HL-60 (cell line): ENCODE measurements at regions not wholly inside any gene's neighbourhood (a gene's known extent, or its start where the extent isn't known, plus 50 kb on each side); places are given as distances from the start of the nearest gene placed in this dataset.

ENCODE experiments used
- GABPA ChIP-seq: IDR thresholded peaks from 2 replicates; pipeline ENCODE4 v1.6.1; 2012; ENCODE audit warnings: low read depth
- POLR2AphosphoS5 ChIP-seq: IDR thresholded peaks from 2 replicates; pipeline ENCODE4 v1.6.1; 2012; ENCODE audit warnings: low read depth
- TF ChIP-seq, protein P1 (sequence below): IDR thresholded peaks from one replicate; pipeline ENCODE4 v1.5.1; 2011; ENCODE audit warnings: low read length, control low read depth, inconsistent platforms; ENCODE audit not compliant: insufficient read depth
- TF ChIP-seq, protein P2 (sequence below): IDR thresholded peaks from 2 replicates; pipeline ENCODE4 v1.6.1; 2012; ENCODE audit warnings: low read depth; ENCODE audit not compliant: insufficient replicate concordance

DNA sequence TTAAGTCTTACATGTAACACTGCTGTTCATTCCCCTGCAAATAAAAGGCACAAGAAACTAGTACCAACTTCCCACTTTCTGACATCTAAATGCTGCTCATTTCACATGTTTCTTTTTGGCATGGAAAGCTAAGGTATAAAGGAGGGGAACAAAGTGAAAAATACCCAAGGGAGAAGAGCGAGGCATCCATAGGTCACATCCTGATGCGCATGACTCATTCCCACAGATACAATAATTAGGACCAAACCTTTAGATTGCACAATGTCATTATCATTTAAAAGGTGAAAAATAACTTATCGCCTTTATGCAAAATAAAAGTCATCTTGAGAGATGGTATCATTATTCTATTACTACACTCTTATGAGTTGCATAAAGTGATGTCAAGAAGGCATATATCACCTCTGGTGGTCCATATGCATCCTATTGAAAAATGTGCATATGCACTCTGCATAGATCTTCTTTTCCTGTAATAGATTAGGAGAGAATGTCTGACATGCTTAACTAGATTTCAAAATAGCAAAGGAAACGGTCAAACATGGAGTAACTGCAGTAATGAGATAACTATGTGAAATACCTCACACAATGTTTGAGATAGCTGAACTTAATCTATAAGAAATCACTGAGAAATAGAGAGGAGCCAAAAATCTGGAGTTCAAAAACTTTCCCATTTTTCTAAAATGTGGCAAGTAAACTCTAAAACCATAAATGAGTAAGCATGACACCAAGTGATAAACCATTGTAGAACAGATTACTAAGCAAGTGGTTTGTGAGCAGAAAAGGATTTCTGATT, 382.5 kb upstream of the TMTC1 start:
- TF ChIP-seq, protein P1, sequence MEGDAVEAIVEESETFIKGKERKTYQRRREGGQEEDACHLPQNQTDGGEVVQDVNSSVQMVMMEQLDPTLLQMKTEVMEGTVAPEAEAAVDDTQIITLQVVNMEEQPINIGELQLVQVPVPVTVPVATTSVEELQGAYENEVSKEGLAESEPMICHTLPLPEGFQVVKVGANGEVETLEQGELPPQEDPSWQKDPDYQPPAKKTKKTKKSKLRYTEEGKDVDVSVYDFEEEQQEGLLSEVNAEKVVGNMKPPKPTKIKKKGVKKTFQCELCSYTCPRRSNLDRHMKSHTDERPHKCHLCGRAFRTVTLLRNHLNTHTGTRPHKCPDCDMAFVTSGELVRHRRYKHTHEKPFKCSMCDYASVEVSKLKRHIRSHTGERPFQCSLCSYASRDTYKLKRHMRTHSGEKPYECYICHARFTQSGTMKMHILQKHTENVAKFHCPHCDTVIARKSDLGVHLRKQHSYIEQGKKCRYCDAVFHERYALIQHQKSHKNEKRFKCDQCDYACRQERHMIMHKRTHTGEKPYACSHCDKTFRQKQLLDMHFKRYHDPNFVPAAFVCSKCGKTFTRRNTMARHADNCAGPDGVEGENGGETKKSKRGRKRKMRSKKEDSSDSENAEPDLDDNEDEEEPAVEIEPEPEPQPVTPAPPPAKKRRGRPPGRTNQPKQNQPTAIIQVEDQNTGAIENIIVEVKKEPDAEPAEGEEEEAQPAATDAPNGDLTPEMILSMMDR, result no peak
- no peak for TF ChIP-seq POLR2AphosphoS5
- TF ChIP-seq, protein P2, sequence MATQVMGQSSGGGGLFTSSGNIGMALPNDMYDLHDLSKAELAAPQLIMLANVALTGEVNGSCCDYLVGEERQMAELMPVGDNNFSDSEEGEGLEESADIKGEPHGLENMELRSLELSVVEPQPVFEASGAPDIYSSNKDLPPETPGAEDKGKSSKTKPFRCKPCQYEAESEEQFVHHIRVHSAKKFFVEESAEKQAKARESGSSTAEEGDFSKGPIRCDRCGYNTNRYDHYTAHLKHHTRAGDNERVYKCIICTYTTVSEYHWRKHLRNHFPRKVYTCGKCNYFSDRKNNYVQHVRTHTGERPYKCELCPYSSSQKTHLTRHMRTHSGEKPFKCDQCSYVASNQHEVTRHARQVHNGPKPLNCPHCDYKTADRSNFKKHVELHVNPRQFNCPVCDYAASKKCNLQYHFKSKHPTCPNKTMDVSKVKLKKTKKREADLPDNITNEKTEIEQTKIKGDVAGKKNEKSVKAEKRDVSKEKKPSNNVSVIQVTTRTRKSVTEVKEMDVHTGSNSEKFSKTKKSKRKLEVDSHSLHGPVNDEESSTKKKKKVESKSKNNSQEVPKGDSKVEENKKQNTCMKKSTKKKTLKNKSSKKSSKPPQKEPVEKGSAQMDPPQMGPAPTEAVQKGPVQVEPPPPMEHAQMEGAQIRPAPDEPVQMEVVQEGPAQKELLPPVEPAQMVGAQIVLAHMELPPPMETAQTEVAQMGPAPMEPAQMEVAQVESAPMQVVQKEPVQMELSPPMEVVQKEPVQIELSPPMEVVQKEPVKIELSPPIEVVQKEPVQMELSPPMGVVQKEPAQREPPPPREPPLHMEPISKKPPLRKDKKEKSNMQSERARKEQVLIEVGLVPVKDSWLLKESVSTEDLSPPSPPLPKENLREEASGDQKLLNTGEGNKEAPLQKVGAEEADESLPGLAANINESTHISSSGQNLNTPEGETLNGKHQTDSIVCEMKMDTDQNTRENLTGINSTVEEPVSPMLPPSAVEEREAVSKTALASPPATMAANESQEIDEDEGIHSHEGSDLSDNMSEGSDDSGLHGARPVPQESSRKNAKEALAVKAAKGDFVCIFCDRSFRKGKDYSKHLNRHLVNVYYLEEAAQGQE, result no peak
- TF ChIP-seq GABPA, result no peak
